CD14-positive monocyte (primary cell): ENCODE measurements at regions not wholly inside any gene's neighbourhood (a gene's known extent, or its start where the extent isn't known, plus 50 kb on each side); places are given as distances from the start of the nearest gene placed in this dataset.

ENCODE experiments used
- DNase-seq, 3 donors: peaks; one replicate each; pipeline ENCODE4 v3.0.0-alpha.2; 2011 to 2022
- H2AFZ ChIP-seq: 2 replicates; pipeline ENCODE4 v1.6.0; 2012; ENCODE audit warnings: mild to moderate bottlenecking, low read depth, low read length, inconsistent platforms; ENCODE audit not compliant: insufficient read depth, poor library complexity, severe bottlenecking
- H3K27ac ChIP-seq, 2 donors: 1 replicate in 1 of 2; 2 replicates in 1 of 2; pipeline ENCODE4 v1.5.1; 2012 to 2013; ENCODE audit warnings: low read length in 2 of 2, control low read depth in 1 of 2, inconsistent platforms in 1 of 2, low read depth in 1 of 2, mild to moderate bottlenecking in 1 of 2
- H3K27me3 ChIP-seq, 2 donors: one replicate each; pipeline versions ENCODE4 v1.6.0 to v1.6.1; 2011 to 2013; ENCODE audit warnings: low read length in 2 of 2; ENCODE audit not compliant: control insufficient read depth in 2 of 2, insufficient read depth in 2 of 2
- H3K36me3 ChIP-seq, 2 donors: replicated peaks in 1 of 2; 1 replicate in 1 of 2; 2 replicates in 1 of 2; pipeline versions ENCODE4 v1.5.1 to v1.6.1; 2012 to 2013; ENCODE audit warnings: low read length in 2 of 2, control low read depth in 1 of 2, inconsistent platforms in 1 of 2, mild to moderate bottlenecking in 1 of 2; ENCODE audit not compliant: insufficient read depth in 2 of 2, control insufficient read depth in 1 of 2
- H3K4me1 ChIP-seq, 2 donors: 1 replicate in 1 of 2; 2 replicates in 1 of 2; pipeline versions ENCODE4 v1.5.1 to v1.6.1; 2012 to 2013; ENCODE audit warnings: low read length in 2 of 2, control low read depth in 1 of 2, inconsistent platforms in 1 of 2, mild to moderate bottlenecking in 1 of 2, moderate library complexity in 1 of 2; ENCODE audit not compliant: insufficient read depth in 2 of 2, control insufficient read depth in 1 of 2
- H3K4me2 ChIP-seq: replicated peaks from 2 replicates; pipeline ENCODE3; 2012; ENCODE audit warnings: low read length, moderate library complexity, mild to moderate bottlenecking; ENCODE audit not compliant: poor library complexity, severe bottlenecking; ENCODE audit errors: extremely low read depth
- H3K4me3 ChIP-seq, 3 experiments: fragments of 200-600 bp in 1 of 3; sonication (generic) in 1 of 3; replicated peaks in 1 of 3; 1 replicate in 2 of 3; 2 replicates in 1 of 3; pipeline ENCODE4 v1.5.1; 2011 to 2013; ENCODE audit warnings: low read length in 3 of 3, mild to moderate bottlenecking in 3 of 3, control low read depth in 2 of 3, low read depth in 2 of 3, inconsistent platforms in 1 of 3, moderate library complexity in 1 of 3
- H3K79me2 ChIP-seq: 2 replicates; pipeline ENCODE4 v1.6.0; 2012; ENCODE audit warnings: mild to moderate bottlenecking, control low read depth, inconsistent platforms, low read length, moderate library complexity; ENCODE audit not compliant: insufficient read depth
- H3K9ac ChIP-seq: 2 replicates; pipeline ENCODE4 v1.6.0; 2017; ENCODE audit warnings: low read length, mild to moderate bottlenecking; ENCODE audit not compliant: insufficient read depth, poor library complexity, severe bottlenecking
- H3K9me3 ChIP-seq, 2 donors: replicated peaks in 1 of 2; 1 replicate in 1 of 2; 2 replicates in 1 of 2; pipeline versions ENCODE4 v1.5.1 to v1.6.1; 2012 to 2013; ENCODE audit warnings: low read length in 2 of 2, control low read depth in 1 of 2; ENCODE audit not compliant: control insufficient read depth in 1 of 2, insufficient read depth in 1 of 2
- H4K20me1 ChIP-seq: 2 replicates; pipeline ENCODE4 v1.6.0; 2012; ENCODE audit warnings: mild to moderate bottlenecking, low read length, control low read depth, moderate library complexity; ENCODE audit not compliant: insufficient read depth
- H3K27ac Mint-ChIP-seq, 7 donors: one replicate each; pipeline ENCODE4 v1.8.0; 2020; ENCODE audit warnings: mild to moderate bottlenecking in 7 of 7, mixed read lengths in 7 of 7, moderate library complexity in 6 of 7, inconsistent platforms in 2 of 7
- H3K27me3 Mint-ChIP-seq, 3 donors: one replicate each; pipeline ENCODE4 v1.8.0; 2021 to 2022; ENCODE audit warnings: low read depth in 3 of 3, mild to moderate bottlenecking in 3 of 3, mixed read lengths in 3 of 3, moderate library complexity in 3 of 3, inconsistent platforms in 1 of 3
- H3K36me3 Mint-ChIP-seq, 2 donors: one replicate each; pipeline ENCODE4 v1.8.0; 2020; ENCODE audit warnings: mixed read lengths in 2 of 2, inconsistent platforms in 1 of 2, mild to moderate bottlenecking in 1 of 2
- H3K4me1 Mint-ChIP-seq: one replicate; pipeline ENCODE4 v1.8.0; 2020; ENCODE audit warnings: mild to moderate bottlenecking, mixed read lengths
- H3K4me3 Mint-ChIP-seq, 2 donors: one replicate each; pipeline ENCODE4 v1.8.0; 2020; ENCODE audit warnings: mild to moderate bottlenecking in 2 of 2, mixed read lengths in 2 of 2, moderate library complexity in 1 of 2
- H3K9me3 Mint-ChIP-seq, 7 donors: one replicate each; pipeline ENCODE4 v1.8.0; 2020 to 2022; ENCODE audit warnings: mixed read lengths in 7 of 7, mild to moderate bottlenecking in 6 of 7, moderate library complexity in 6 of 7, inconsistent platforms in 2 of 7
- WGBS: methylation state at CpG from one replicate; pipeline ENCODE4 v1.1.5; 2013; ENCODE audit warnings: missing lambda C conversion rate; ENCODE audit not compliant: insufficient coverage; 5-methylcytosine and 5-hydroxymethylcytosine counted together
- intact Hi-C, 2 donors: fragments of 100-400 bp; cut with micrococcal nuclease; formaldehyde crosslinking; loops; one replicate each; pipeline versions ENCODE4 v1.15.0 to v1.15.1; 2023
- TF ChIP-seq, protein P1 (sequence below): fragments of 200-600 bp; IDR thresholded peaks from one replicate; pipeline ENCODE4 v1.8.0; 2022; ENCODE audit warnings: antibody characterized with exemption, mild to moderate bottlenecking

DNA sequence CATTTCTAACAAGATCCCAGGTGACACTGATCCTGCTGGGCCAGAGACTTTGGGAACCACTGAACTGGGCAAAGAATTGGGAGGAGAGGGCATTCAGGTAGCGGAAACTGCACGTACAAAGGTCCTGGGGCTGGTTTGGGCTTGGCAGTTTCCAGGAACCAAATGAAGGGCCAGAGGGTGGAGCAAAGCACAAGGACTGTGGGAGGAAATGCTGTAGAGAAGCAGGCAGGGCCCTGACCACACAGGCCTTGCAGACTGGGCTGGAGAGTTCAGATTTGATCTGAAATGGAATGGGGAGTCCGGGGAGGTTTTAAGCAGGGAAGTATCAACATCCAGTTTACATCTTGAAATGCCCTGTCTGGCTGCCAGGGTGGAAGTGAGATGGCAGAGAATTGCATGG is 195.1 kb downstream of the PHETA1 start:
- H2AFZ ChIP-seq = no peak overlapping the region
- DNase-seq = peak in 2 of 3 donors; percentile 16 to 29
- peaks cover 0 to 2% of the 10 kb centered on the region in 2 donors for H3K36me3 Mint-ChIP-seq
- peaks cover 4% of the 10 kb centered on the region for H3K79me2 ChIP-seq
- peaks cover 75 to 92% of the 10 kb centered on the region in 2 donors for H3K4me1 ChIP-seq
- no peak overlapping the region for H3K4me3 ChIP-seq
- no peaks in the 10 kb centered on the region for H3K27me3 ChIP-seq
- intact Hi-C loops = no loop called here
- no peaks in the 10 kb centered on the region for H4K20me1 ChIP-seq
- peaks cover 0 to 6% (median 0%) of the 10 kb centered on the region in 7 donors for H3K9me3 Mint-ChIP-seq
- H3K9ac ChIP-seq = no peak overlapping the region
- TF ChIP-seq, protein P1, sequence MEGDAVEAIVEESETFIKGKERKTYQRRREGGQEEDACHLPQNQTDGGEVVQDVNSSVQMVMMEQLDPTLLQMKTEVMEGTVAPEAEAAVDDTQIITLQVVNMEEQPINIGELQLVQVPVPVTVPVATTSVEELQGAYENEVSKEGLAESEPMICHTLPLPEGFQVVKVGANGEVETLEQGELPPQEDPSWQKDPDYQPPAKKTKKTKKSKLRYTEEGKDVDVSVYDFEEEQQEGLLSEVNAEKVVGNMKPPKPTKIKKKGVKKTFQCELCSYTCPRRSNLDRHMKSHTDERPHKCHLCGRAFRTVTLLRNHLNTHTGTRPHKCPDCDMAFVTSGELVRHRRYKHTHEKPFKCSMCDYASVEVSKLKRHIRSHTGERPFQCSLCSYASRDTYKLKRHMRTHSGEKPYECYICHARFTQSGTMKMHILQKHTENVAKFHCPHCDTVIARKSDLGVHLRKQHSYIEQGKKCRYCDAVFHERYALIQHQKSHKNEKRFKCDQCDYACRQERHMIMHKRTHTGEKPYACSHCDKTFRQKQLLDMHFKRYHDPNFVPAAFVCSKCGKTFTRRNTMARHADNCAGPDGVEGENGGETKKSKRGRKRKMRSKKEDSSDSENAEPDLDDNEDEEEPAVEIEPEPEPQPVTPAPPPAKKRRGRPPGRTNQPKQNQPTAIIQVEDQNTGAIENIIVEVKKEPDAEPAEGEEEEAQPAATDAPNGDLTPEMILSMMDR = no peak
- peaks cover 85% of the 10 kb centered on the region for H3K4me1 Mint-ChIP-seq
- peak overlapping the region; percentile 17 to 90 (median 74) for H3K27ac Mint-ChIP-seq
- H3K9me3 ChIP-seq = no peaks in the 10 kb centered on the region
- no peak overlapping the region for H3K4me3 Mint-ChIP-seq
- H3K27ac ChIP-seq = peak overlapping the region; percentile 6 to 73
- peaks cover 0 to 7% (median 3%) of the 10 kb centered on the region in 3 donors for H3K27me3 Mint-ChIP-seq
- peak overlapping the region; percentile 30 for H3K4me2 ChIP-seq
- WGBS = 43% methylated on average over 3 of the region's 3 CpGs
- no peaks in the 10 kb centered on the region for H3K36me3 ChIP-seq

DNA sequence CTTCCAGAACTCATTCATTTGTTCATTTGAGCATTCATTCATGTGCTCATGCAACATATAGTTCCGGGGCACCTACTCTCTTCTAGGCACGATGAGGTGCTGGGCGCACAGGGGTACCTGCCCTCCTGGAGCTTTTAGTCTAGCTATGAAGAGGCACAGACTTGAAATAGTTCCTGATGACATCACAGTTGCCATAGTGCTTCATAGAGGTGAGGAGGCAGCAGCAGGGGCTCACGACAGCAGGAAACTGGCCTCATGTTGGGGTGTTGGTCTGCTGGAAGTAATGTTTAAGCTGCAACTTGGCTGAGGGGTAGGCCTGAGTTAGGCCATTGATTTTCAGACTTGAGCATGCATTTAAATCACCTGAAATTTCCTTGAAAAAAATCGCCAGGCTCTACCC is 195.5 kb downstream of the PHETA1 start:
- Histone ChIP-seq H3K9ac (no peak overlapping the region), H3K79me2 (peaks cover under 1% of the 10 kb centered on the region), H3K4me1 (peaks cover 71 to 88% of the 10 kb centered on the region in 2 donors), H3K36me3 (no peaks in the 10 kb centered on the region), H3K4me2 (no peak overlapping the region), H3K27ac (peak overlapping the region in 1 of 2 donors; percentile 73), H3K4me3 (no peak overlapping the region), H2AFZ (no peak overlapping the region), H3K27me3 (no peaks in the 10 kb centered on the region), H3K9me3 (no peaks in the 10 kb centered on the region), H4K20me1 (no peaks in the 10 kb centered on the region)
- Mint-ChIP-seq H3K36me3 (peaks cover 0 to 2% of the 10 kb centered on the region in 2 donors), H3K4me3 (no peak overlapping the region), H3K27ac (peak overlapping the region in 4 of 7 donors; percentile 1 to 85 (median 38)), H3K4me1 (peaks cover 81% of the 10 kb centered on the region), H3K9me3 (peaks cover 0 to 4% (median 0%) of the 10 kb centered on the region in 7 donors), H3K27me3 (peaks cover 0 to 7% (median 3%) of the 10 kb centered on the region in 3 donors)
- intact Hi-C loops = no loop called here
- TF ChIP-seq, protein P1 = no peak
- WGBS = 84% methylated on average over 5 of the region's 5 CpGs
- no peak for DNase-seq
